ENCODE measurements at regions not wholly inside any gene's neighbourhood (a gene's known extent, or its start where the extent isn't known, plus 50 kb on each side); places are given as distances from the start of the nearest gene placed in this dataset.

DNA sequence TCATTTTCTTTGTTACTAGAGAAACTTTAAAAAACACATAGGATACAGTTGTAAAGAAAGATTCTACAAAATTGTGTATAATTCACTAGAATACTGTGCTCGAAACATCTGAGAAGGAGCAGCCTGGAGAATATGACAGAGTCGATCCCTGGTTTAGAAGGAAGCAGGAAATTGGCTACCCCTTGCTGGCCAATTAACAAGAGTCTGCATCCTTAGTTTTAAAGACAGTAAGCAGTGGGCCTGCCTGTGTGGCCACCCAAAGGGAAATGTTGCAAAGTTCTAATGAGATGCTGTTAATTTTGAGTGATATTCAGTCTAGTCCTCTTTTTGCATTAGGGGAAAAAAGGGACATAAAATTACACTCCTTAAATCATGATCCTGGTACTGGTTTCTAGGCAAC lies 988.6 kb downstream of the PCDH17 start:
- ChIA-PET CTCF (no interaction called here), POLR2A (ENCODE audit: low non-redundant PET) (no interaction called here)
- no TSS peak for BruUV-seq (replicated peaks)
- Histone ChIP-seq H3K9me3 (ENCODE audit: low read depth, low read length, poor library complexity, severe bottlenecking) (no peaks in the 10 kb centered on the region), H3K4me3 (ENCODE audit: low read depth, low read length, poor library complexity, severe bottlenecking) (no peak overlapping the region), H3K36me3 (ENCODE audit: insufficient read depth, low read length, poor library complexity, severe bottlenecking) (no peaks in the 10 kb centered on the region), H3K4me1 (ENCODE audit: insufficient read depth, low read length, poor library complexity, severe bottlenecking) (peaks cover 34% of the 10 kb centered on the region), H3K27me3 (replicated peaks; ENCODE audit: insufficient read depth, low read depth, low read length, poor library complexity) (no peaks in the 10 kb centered on the region), H3K27ac (ENCODE audit: low read depth, low read length, poor library complexity, severe bottlenecking) (peak overlapping the region; percentile 4)
- peak; percentile 76 for DNase-seq (ENCODE audit: low spot score)
- no peak for TF ChIP-seq EZH2 (IDR thresholded peaks at IDR 0.05; ENCODE audit: borderline replicate concordance, low read depth, low read length, poor library complexity, severe bottlenecking)
- TF ChIP-seq, protein P1, sequence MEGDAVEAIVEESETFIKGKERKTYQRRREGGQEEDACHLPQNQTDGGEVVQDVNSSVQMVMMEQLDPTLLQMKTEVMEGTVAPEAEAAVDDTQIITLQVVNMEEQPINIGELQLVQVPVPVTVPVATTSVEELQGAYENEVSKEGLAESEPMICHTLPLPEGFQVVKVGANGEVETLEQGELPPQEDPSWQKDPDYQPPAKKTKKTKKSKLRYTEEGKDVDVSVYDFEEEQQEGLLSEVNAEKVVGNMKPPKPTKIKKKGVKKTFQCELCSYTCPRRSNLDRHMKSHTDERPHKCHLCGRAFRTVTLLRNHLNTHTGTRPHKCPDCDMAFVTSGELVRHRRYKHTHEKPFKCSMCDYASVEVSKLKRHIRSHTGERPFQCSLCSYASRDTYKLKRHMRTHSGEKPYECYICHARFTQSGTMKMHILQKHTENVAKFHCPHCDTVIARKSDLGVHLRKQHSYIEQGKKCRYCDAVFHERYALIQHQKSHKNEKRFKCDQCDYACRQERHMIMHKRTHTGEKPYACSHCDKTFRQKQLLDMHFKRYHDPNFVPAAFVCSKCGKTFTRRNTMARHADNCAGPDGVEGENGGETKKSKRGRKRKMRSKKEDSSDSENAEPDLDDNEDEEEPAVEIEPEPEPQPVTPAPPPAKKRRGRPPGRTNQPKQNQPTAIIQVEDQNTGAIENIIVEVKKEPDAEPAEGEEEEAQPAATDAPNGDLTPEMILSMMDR (conservative IDR thresholded peaks at IDR 0.05; ENCODE audit: low read depth, low read length): no peak
- intact Hi-C loops (cut with micrococcal nuclease; ENCODE audit: unreplicated experiment): no loop called here

DNA sequence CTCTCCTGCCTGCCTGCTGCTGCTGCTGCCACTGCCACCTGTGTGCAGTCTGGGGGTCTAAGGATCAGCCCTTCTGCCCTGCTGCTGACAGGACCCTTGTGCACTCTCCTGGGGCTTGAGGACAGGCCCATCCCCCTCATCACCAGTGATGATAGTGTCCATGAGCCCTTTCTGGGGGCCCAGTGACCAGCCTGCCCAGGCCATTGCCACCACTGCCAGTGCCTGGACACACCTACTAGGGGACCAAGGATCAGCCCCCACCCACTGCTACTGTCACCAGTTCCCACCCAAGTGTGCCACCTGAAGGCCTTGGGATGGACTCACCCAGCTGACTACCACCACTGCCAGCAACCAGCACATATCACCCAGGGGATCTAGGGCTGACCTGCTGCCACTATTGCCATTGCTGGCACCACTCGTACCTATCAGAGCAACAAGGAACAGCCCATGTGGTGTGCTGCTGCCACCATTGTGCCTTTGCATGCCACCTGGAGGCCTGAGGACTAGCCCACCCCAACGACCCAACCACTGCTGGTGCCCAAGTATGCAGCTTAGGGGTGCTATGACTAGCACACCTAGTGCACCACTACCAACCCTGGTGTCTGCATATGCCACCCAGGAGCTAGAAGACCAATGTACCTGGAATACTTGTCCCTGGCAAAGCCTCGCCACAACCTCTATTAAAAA lies 994.3 kb downstream of the PCDH17 start:
- peaks cover 5% of the 10 kb centered on the region for H3K4me1 ChIP-seq (ENCODE audit: insufficient read depth, low read length, poor library complexity, severe bottlenecking)
- TF ChIP-seq EZH2 (IDR thresholded peaks at IDR 0.05; ENCODE audit: borderline replicate concordance, low read depth, low read length, poor library complexity, severe bottlenecking): no peak
- H3K4me3 ChIP-seq (ENCODE audit: low read depth, low read length, poor library complexity, severe bottlenecking): no peak overlapping the region
- DNase-seq (ENCODE audit: low spot score): no peak
- CTCF ChIA-PET: no interaction called here
- intact Hi-C loops (cut with micrococcal nuclease; ENCODE audit: unreplicated experiment): no loop called here
- no peaks in the 10 kb centered on the region for H3K27me3 ChIP-seq (replicated peaks; ENCODE audit: insufficient read depth, low read depth, low read length, poor library complexity)
- H3K36me3 ChIP-seq (ENCODE audit: insufficient read depth, low read length, poor library complexity, severe bottlenecking): no peaks in the 10 kb centered on the region
- no TSS peak for BruUV-seq (replicated peaks)
- POLR2A ChIA-PET (ENCODE audit: low non-redundant PET): no interaction called here
- H3K9me3 ChIP-seq (ENCODE audit: low read depth, low read length, poor library complexity, severe bottlenecking): no peaks in the 10 kb centered on the region
- no peak overlapping the region for H3K27ac ChIP-seq (ENCODE audit: low read depth, low read length, poor library complexity, severe bottlenecking)

DNA sequence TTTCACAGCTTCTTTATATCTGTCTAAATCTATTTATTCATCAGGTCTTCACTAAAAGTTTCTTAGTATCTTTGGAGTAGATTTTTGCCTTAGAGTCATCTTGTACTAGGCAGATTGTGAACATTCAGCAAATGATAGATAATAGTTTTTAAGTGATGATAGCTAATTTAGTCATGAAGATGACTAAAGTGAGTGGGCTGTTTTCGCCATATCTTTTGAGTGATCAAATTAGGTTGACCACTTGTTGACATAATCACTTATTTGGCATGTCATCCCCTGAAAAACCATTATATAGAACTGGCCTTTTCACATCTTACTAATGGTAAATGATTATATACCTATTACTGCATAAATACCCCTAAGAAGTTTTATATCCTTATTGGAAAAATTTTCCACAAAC lies 999.2 kb downstream of the PCDH17 start:
- Histone ChIP-seq H3K4me3 (ENCODE audit: low read depth, low read length, poor library complexity, severe bottlenecking) (no peak overlapping the region), H3K27ac (ENCODE audit: low read depth, low read length, poor library complexity, severe bottlenecking) (no peak overlapping the region), H3K4me1 (ENCODE audit: insufficient read depth, low read length, poor library complexity, severe bottlenecking) (no peaks in the 10 kb centered on the region), H3K9me3 (ENCODE audit: low read depth, low read length, poor library complexity, severe bottlenecking) (no peaks in the 10 kb centered on the region), H3K36me3 (ENCODE audit: insufficient read depth, low read length, poor library complexity, severe bottlenecking) (no peaks in the 10 kb centered on the region), H3K27me3 (replicated peaks; ENCODE audit: insufficient read depth, low read depth, low read length, poor library complexity) (no peaks in the 10 kb centered on the region)
- CTCF ChIA-PET: no interaction called here
- intact Hi-C loops (cut with micrococcal nuclease; ENCODE audit: unreplicated experiment): no loop called here
- TF ChIP-seq, protein P1 (conservative IDR thresholded peaks at IDR 0.05; ENCODE audit: low read depth, low read length): no peak
- TF ChIP-seq EZH2 (IDR thresholded peaks at IDR 0.05; ENCODE audit: borderline replicate concordance, low read depth, low read length, poor library complexity, severe bottlenecking): no peak
- no TSS peak for BruUV-seq (replicated peaks)
- no peak for DNase-seq (ENCODE audit: low spot score)
- POLR2A ChIA-PET (ENCODE audit: low non-redundant PET): no interaction called here

DNA sequence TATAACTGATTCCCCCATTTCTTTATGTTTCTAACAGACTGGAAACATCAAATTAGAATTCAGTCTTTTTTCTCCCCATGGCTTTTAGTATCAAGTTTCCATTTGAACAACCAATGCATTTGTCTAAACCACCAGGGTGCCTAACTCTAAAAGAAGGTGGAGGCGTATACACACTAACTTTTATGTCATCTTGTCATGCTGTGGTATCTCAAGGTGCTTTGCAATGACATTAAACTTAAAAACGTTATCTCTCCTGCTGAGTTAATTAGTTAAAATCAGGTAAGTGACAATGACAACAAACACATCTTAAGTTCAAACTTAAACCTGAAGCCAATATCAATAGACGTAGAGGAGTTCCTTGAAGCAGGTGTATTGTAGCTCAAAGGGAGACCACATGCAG lies 1001.7 kb downstream of the PCDH17 start:
- POLR2A ChIA-PET (ENCODE audit: low non-redundant PET): no interaction called here

More for the DNA sequence above, 1001.7 kb downstream of the PCDH17 start:
- CTCF ChIA-PET: no interaction called here
- Histone ChIP-seq H3K4me1 (ENCODE audit: insufficient read depth, low read length, poor library complexity, severe bottlenecking) (peaks cover 2% of the 10 kb centered on the region), H3K27me3 (replicated peaks; ENCODE audit: insufficient read depth, low read depth, low read length, poor library complexity) (no peaks in the 10 kb centered on the region), H3K27ac (ENCODE audit: low read depth, low read length, poor library complexity, severe bottlenecking) (no peak overlapping the region), H3K9me3 (ENCODE audit: low read depth, low read length, poor library complexity, severe bottlenecking) (no peaks in the 10 kb centered on the region), H3K4me3 (ENCODE audit: low read depth, low read length, poor library complexity, severe bottlenecking) (no peak overlapping the region), H3K36me3 (ENCODE audit: insufficient read depth, low read length, poor library complexity, severe bottlenecking) (no peaks in the 10 kb centered on the region)
- no TSS peak for BruUV-seq (replicated peaks)
- DNase-seq (ENCODE audit: low spot score): peak; percentile 4
- intact Hi-C loops (cut with micrococcal nuclease; ENCODE audit: unreplicated experiment): no loop called here
- TF ChIP-seq, protein P1 (conservative IDR thresholded peaks at IDR 0.05; ENCODE audit: low read depth, low read length): no peak
- no peak for TF ChIP-seq EZH2 (IDR thresholded peaks at IDR 0.05; ENCODE audit: borderline replicate concordance, low read depth, low read length, poor library complexity, severe bottlenecking)

Data from A673 (cell line).